ENCODE measurements at regions not wholly inside any gene's neighbourhood (a gene's known extent, or its start where the extent isn't known, plus 50 kb on each side); places are given as distances from the start of the nearest gene placed in this dataset.

- TF ChIP-seq CTCF (conservative IDR thresholded peaks at IDR 0.05 in 1 of 2, IDR thresholded peaks at IDR 0.05 in 1 of 2; ENCODE audit: low read depth in 1 of 2, low read length in 2 of 2) (no peak), EZH2 (IDR thresholded peaks at IDR 0.05; ENCODE audit: low read length, missing control alignments) (no peak)
Measured at GRCh38 chr17:27070836-27071235, 223.1 kb upstream of the WSB1 start.

Data from fibroblast of lung (primary cell).